Dedifferentiated amniotic fluid mesenchymal stem cell (primary cell): ENCODE measurements at regions not wholly inside any gene's neighbourhood (a gene's known extent, or its start where the extent isn't known, plus 50 kb on each side); places are given as distances from the start of the nearest gene placed in this dataset.
A peak's percentile ranks its signal among the peaks of the same experiment; 100 is the strongest.
"Not testable (repeated sequence)": the region's sequence is repeated elsewhere in the genome, so short reads cannot be mapped to it uniquely, and the experiment has no call there.

ENCODE experiments used
- DNase-seq: peaks from one replicate; pipeline ENCODE4 v3.0.0-alpha.2; 2016; ENCODE audit errors: extremely low spot score

DNA sequence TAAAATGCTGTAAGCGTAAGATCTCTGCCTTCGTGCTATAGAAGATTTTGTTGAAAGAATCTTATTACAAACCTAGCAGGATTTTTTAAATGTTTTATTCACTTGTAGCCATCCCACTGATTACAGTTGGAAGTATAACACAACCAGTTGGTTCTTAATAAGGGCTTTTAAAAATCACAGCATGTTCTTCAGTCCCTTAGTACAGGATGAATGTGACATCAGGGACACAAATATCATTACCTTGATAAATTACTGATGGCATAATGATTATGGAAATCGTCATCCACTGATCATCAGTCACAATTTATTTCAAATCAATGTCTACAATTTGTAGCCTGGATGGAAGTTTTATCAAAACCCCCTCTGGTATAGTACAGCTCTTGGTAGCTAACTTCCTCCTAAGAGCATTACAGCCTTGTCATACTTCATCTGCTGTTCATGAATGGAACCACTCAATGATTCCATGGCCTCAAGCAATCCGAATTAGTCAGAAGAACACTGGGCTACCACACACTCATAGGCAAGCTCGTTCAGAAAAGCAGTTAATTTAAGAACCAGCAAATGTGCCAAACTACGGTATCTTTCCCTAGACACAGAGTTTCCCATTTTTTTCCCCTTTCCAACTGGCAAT, 389.2 kb upstream of the TENM3 start:
- DNase-seq, result no peak

- no peak for DNase-seq
Measured at GRCh38 chr4:181855307-181855706, 387.9 kb upstream of the TENM3 start.

DNA sequence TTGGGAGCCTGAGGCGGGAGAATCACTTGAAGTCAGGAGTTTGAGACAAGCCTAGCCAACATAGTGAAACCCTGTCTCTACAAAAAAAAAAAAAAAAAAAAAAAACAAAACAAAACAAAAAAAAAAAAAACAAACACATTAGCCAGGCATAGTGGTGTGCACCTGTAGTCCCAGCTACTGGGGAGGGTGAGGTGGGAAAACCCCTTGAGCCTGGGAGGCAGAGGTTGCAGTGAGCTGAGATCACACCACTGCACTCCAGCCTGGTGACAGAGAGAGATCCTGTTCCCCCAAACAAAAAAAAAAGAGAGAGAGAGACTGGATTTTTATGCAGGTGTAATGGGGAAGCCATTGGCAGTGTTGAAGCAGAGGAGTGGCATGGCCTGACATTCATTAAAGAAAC, 385.7 kb upstream of the TENM3 start:
- DNase-seq, result not testable (repeated sequence)

DNA sequence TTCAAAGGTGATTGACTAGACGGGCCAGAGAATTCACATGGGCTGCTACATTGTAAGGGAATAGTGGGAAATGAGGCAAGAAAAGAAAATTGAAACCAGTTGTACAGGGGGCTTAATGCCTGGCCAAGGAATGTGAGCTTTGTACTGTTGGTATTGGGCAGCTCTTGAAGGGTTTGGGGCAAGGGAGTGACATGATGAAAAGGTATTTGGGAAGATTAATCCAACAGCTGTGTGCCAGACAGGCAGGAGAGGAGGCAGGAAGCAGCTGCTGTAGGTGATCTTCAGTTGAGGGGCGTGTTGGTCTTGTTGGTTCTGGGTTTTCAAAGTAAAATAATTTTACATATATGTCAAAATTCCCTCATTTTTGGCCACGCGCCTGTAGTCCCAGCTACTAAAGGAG, 384.5 kb upstream of the TENM3 start:
- DNase-seq, result no peak

GRCh38 chr4:181859439-181859838, 383.8 kb upstream of the TENM3 start:
- no peak for DNase-seq

DNA sequence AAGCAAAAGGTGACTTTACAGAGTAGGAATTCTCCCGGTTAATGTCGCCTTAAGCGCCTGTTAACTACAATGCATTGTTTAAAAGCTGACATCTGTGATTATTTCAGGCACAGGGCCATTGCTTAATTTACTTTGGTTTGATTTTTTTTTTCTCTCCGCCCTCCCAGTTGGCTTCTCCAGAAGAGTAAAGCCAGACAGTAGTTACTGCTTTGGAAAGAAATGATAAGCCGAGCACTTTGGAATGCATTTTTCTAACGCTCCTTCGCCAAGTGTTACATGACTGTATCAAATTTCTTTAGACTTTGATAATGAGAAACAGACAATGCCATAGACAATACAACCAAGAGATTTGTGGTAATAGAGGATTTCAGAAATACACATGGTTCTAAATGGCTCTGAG, 383.0 kb upstream of the TENM3 start:
- DNase-seq, result peak; percentile 48

- no peak for DNase-seq
Measured at GRCh38 chr4:181860668-181861067, 382.5 kb upstream of the TENM3 start.

DNA sequence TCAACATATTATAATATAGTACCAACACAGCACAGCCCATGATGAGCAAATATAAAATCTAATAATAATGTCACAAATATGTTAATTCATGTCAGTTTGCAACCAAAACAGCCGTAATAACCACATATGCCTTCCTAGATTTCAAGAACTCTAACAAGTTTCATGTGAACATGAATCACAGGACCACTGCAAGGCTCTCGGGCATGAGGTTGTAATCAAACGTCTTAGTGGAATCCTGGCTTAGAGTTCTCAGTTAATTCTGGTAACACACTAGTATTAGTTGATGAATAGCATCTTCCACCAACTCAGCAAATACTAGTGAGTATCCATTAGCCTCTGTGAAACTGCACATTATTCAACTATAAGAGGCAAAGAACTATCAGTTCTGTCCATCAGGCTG, 379.3 kb upstream of the TENM3 start:
- no peak for DNase-seq

GRCh38 chr4:181870326-181870725, 372.9 kb upstream of the TENM3 start:
- peak; percentile 42 for DNase-seq

- no peak for DNase-seq
Measured at GRCh38 chr4:181874602-181875001, 368.6 kb upstream of the TENM3 start.

- no peak for DNase-seq
Measured at GRCh38 chr4:181877329-181877848, 365.8 kb upstream of the TENM3 start.

GRCh38 chr4:181890031-181890430, 353.2 kb upstream of the TENM3 start:
- no peak for DNase-seq

- DNase-seq, result no peak
Measured at GRCh38 chr4:181890911-181891310, 352.3 kb upstream of the TENM3 start.

DNA sequence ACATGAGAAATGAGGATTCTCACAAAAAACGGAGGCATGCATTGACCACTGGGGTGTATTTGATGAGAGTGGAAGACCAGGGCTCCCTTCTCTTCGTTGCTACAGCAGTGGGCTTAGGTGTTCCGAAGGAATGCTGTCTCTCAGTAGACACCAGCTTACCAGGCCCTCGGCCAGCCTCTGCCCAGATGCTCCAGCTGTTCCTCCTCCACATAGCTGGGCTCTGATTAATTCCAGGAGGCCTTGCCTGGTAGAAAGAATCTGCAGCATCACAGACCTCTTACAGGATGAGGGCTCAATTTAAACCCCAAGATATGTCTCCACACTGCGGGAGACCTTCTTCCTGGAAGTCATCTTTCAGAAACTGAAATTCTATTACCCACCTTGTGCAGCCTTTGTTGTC, 346.6 kb upstream of the TENM3 start:
- DNase-seq, result no peak

DNA sequence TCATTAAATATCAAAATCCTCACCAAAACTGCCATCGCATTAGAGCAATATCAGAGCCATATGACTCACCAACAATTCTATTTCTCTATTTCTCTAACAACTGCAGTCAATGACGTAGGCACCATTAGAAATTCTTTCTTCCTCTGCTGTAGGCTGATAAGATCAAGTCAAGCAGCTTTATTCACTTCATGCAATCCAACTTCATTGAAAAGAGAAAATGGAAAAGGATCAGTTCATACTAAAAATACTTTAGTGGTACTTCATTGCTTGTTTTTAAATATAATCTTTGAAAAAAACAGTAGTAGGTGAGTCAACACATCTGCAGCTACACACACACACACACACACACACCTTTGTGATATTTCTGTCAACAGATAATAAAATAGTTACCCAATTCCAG, 345.3 kb upstream of the TENM3 start:
- peak; percentile 77 for DNase-seq

DNA sequence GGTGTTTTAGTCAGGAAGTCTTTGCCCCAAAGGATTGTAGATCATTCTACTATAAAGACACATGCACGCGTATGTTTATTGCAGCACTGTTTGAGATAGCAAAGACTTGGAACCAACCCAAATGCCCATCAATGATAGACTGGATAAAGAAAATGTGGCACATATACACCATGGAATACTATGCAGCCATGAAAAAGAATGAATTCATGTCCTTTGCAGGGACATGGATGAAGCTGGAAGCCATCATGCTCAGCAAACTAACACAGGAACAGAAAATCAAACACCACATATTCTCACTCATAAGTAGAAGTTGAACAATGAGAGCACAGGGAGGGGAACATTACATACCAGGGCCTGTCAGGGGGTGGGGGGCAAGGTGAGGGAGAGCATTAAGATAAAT, 340.8 kb upstream of the TENM3 start:
- DNase-seq, result not testable (repeated sequence)

DNA sequence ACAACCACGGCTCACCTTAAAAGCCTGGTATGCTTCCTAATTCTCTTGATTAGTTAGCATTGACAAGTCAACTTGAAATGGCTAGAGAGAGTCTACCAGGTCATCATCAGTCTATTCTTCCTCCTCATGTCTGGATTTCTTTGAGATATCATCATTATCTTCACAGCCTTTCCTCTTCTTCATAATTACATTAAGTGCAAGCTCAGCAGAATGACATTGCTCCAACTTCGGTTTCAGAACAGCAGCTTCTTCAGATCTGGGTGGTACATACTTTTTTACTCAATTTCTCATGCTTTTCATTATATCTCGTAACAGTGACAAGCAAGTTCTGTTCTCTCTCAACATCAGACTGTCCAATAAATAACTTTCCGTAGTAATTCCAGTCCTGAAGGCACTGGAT, 337.5 kb upstream of the TENM3 start:
- no peak for DNase-seq

- no peak for DNase-seq
Measured at GRCh38 chr4:181908168-181908567, 335.0 kb upstream of the TENM3 start.

DNA sequence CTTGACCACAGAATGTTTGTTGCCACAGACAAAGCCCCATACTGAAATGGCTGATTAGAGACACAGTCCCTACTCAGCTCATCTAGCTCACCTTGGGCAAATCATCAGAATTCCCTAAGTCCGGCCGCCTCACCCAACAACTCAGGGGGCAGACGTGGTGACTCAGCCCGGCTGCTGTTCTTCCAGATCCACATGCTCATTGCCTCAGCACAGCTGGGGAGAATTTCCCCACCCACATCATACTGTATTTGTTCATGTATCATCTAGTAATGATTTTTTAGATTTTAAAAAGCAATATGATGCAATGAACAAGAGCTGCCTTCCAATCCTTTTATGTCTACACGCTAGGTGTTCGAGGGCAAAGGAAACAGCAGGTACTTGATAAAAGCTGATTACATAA, 333.8 kb upstream of the TENM3 start:
- peak; percentile 30 for DNase-seq

DNA sequence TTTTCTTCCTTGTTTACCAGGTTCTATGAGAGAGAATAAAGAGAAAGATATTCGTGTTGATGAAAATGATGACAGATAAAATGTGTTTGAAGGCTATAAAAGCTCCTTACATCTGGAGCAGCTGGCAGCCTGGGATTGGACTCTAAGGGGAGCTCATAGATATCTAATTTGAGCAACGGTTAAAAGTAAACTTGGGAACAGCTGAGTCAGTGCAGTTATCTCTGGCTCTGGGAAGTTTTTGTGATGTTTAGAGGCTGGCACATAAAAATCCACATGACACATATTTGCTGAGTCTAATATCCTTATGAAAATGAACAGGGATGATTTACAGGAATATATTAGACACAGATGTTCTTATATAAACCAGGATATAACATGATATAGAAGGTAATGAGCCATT, 331.8 kb upstream of the TENM3 start:
- peak; percentile 23 for DNase-seq

DNA sequence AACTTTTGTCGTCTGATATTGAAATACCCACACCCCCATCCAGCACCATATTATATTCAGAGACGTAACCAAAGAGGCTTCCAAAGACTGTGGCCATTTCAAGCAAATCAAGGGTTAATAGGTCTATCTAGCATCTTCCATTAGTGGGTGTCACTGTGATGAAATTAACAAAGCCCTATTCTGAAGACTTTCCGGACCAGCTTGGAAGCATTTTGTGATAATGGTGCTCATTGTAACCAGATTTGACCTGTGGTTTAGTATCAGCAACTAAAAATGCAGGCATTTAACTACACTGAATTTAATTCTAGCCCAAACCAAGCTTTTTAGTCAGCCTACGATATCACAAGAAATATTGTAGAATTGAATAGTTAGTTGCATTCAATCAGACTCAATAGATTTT, 309.7 kb upstream of the TENM3 start:
- DNase-seq, result no peak

DNA sequence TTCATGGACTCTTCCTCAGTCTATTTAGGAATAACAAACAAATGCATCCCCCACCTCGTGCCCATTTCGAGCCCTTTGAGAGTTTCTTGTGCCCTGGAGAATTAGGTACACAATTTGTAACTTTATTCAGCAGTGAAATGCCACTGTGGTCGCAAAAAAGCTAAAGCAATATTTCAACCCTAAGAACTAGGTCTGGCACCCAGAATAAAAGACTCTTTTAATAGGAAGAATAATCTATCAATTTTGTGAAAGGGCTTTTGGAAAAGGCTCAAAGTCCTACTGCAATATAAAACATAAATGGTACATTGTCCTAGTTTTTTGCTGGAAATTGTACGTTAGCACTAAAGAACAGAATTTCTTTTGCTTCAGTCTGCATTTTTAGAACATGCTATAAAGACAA, 304.6 kb upstream of the TENM3 start:
- no peak for DNase-seq

DNA sequence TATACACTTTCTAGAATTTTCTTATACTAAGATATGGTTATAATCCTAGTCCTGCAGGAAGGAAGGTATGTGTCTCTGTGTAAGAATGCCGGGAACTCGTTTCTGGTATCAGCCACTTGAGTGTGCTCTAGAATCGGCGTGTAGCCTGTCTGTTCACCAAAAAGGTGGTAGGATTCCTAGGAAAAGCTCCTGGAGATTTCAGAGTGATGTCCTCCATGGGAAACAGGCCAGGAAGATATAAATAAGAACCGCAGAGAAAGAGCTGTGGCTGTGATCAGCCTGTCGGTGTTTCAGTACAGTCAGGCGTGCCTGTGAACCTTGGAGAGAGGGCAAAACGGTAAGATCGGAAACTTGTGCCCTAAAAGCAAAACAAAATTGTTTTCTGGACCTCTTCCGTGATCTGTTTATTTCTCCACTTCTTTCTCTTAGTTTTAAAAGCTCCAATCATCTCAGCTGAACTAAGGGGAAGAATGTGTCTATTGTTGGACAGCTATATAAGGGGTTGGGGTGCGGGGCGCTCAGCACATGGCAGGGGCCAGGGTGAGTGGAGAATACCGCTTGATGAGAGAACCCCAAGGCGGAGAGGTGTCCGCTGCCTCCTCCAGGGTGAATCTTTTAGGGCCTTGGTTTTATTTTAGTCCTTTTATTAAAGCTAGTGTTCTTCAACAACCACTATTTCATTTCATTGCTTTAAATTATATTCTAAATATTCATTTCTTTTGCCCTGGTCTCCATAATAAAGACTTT, 303.8 kb upstream of the TENM3 start:
- DNase-seq, result no peak

GRCh38 chr4:181944527-181944926, 298.7 kb upstream of the TENM3 start:
- DNase-seq, result no peak
